NCI-H1417 (cell line): ENCODE measurements at regions not wholly inside any gene's neighbourhood (a gene's known extent, or its start where the extent isn't known, plus 50 kb on each side); places are given as distances from the start of the nearest gene placed in this dataset.

Experiments
- DNase-seq, 3 experiments: peaks; one replicate each; lab custom pipeline; 2025; lab: John Stamatoyannopoulos, UW

GRCh38 chr3:181764544-181764943, 52.8 kb downstream of the SOX2 start:
- DNase-seq: no peak

GRCh38 chr3:181770296-181770695, 58.6 kb downstream of the SOX2 start:
- DNase-seq: no peak

- DNase-seq: no peak
Observed at GRCh38 chr3:181771120-181771519, 59.4 kb downstream of the SOX2 start.

DNA sequence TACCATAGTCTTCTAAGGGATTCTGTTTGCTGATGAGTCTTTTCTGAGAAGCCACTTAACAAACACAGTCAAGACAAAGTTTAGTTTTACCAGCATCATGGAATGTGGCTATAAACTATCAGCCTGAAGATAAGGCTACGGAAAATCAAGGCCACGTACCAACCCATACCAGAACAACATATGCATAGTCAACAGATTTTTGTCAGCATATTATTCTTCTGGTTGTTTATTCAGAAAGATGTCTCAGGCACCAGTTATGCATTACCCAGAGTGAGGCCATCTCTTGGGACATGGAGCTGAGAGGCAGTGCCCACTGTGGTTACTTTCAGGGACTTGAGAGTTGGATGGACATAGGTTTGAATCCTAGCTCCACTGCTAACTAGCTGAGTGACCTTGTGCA, 60.4 kb downstream of the SOX2 start:
- no peak for DNase-seq

GRCh38 chr3:181773921-181774320, 62.2 kb downstream of the SOX2 start:
- DNase-seq: no peak

GRCh38 chr3:181782306-181782954, 70.7 kb downstream of the SOX2 start:
- no peak for DNase-seq

DNA sequence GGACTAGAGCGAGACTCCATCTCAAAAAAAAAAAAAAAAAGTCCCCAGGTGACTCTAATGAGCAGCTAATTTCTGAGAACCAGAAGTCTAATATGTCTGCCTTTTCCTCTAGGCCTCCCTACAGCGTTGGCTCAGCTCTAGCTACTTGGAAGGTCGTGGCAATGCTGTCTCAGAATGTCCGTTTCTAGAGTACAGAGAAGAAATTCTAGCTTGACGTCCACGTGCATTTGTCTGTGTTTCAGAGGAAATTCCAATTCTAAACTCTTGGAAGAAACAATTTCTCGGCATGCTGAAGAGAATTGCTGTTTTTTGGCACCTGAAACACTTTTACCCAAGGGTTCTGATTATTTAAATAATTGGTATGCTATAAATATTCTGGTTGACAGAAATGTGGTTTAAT, 78.8 kb downstream of the SOX2 start:
- DNase-seq: no peak

- no peak for DNase-seq
Observed at GRCh38 chr3:181791056-181791955, 79.6 kb downstream of the SOX2 start.

- DNase-seq: no peak
Observed at GRCh38 chr3:181793006-181793405, 81.3 kb downstream of the SOX2 start.

DNA sequence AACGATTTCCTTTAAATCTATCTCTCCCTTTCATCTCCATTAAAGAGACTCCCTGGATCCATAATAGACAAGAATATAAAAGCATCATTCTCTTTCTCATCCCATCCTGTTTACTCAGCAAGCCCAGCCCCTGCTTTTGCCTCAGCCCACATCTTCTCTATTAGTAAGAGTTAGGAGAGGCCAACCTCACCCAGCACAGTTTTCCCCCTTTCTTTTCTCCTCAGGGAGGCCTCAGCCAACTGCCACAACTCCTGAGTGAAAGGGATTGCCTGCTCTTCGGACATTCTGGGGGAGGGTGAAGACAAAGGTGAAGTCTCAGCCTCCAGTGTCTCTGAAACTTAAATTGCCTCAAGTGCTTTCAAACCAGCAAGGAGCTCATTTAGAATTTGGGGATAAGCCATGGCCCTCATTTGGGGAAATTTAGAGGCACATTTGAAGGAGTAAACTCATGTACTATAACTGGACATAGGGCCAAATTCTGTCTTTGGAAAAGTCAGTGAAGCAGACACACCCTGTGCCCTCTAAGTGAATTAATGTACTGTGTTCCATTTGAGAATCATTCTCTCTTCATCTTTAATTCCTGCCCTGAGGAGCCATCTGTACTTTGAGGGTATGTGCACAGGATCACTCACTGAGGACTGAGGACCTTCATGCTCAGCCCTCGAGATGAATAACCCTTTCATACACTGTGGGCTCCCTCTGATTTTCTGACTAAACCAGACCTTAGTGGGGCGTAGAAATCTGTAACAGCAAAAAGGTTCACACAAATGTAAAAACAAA, 82.5 kb downstream of the SOX2 start:
- DNase-seq: no peak

GRCh38 chr3:181796641-181797040, 84.9 kb downstream of the SOX2 start:
- no peak for DNase-seq

GRCh38 chr3:181797431-181797830, 85.7 kb downstream of the SOX2 start:
- DNase-seq: no peak

DNA sequence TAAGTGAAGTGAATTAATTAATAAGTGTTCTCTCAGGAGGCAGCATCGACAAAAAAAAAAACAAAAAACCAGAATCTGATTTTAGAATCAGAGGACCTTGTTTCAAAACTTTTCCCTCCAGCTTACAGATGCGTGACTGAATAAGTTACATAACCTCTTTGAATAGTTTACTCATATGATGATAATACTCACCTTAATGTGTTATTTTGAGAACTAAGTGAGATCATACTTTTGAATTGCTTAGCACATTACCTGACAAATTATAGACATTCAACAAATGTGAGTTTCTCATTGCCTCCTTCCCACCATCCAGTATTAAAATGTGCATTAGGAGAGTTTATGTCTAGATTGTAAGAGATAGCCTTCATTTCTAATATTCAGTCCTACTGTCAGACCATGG, 94.0 kb downstream of the SOX2 start:
- no peak for DNase-seq

- DNase-seq: peak in 1 of 3 experiments; percentile 50
Observed at GRCh38 chr3:181808053-181808452, 96.3 kb downstream of the SOX2 start.

DNA sequence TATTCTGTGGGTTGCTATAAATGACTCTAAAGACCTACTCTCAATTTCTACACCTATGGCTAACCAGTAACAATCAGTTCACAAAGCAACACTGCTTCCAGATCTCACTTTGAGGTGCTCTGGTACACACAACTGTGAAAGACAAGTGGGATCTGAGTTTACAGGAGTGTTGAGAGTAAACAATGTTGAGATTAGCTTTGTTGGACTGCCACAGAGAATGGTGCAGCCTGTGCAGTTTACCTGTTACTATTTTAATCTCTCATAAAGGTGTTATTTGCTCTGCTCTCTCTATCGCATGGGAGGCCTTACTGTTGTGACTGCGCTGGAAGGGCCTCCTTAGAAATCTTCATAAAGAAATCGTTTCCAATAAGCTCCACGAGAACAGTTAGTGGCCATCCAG, 112.0 kb downstream of the SOX2 start:
- DNase-seq: peak in 2 of 3 experiments; percentile 23 to 46

DNA sequence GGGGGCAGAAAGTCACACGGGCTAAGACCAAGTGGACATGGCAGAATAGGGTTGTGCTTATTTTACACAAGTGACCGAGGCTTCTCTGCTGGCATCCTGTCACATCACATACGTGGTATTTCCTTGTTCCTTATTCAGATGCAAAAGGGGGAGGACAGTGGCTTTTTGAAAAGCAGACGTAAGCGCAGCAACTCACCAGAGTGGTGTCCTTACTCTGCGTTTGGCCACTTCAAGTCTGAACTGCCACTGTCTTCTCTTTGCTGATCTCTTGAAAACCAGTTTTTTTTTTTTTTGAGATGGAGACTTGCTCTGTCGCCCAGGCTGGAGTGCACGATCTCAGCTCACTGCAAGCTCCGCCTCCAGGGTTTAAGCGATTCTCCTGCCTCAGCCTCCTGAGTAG, 113.2 kb downstream of the SOX2 start:
- no peak for DNase-seq

GRCh38 chr3:181839039-181839915, 127.6 kb downstream of the SOX2 start:
- peak; percentile 89 to 96 (median 91) for DNase-seq

DNA sequence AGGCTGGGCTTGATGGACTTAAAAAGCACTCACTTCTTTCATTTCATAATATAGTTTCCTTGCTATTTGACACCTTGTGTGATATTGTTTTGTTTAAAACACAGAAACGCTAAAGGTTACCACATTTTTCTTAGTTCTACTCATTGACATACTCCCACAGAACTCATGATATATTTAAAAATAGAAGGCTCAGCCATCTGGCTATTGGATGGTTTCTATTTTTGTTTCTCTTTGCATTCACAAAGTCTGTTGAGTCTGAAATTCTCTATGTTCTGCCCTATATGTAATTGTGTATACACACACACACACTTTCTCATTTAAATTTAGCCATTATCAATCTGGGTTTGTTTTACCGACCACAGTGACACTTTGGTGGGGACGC, 128.2 kb downstream of the SOX2 start:
- no peak for DNase-seq

- DNase-seq: peak in 1 of 3 experiments; percentile 47
Observed at GRCh38 chr3:181844211-181844610, 132.5 kb downstream of the SOX2 start.

DNA sequence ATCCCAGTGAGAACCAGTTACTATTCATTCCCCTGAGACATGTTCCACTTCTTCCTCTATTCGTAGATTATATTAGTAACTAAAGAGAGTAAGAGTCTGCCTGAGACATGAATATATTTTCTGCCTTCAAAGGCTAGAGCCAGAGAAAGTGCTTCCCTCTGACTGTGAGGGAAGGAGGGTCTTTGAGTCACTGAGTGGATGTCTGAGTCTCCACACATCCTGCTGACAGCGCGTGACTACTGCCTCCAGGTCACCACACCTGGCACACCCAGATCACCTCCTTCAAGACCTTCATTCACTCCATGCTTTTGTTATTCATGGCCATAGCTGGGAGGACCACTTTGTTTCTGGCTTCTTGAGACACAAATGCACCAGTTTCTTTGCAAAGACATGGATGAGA, 135.6 kb downstream of the SOX2 start:
- no peak for DNase-seq

DNA sequence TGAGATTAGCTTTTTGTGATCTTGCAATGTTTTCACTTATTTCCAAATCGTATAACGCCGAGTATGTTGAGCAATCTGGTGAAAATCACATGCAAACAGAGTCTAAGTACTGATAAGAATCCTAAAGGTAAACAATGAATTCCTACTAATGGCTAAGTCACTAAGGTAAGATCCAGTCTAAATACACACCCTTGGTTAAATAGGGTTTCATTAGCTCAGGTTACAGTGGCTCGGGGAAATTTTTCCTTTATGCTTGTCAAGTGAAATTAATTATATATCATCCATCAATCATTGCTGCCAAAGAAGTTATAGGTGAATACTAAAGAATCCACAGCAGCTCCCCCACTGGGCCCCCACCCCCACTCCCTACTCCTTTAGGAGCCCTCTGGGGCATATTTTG, 139.3 kb downstream of the SOX2 start:
- peak; percentile 35 to 76 (median 39) for DNase-seq

DNA sequence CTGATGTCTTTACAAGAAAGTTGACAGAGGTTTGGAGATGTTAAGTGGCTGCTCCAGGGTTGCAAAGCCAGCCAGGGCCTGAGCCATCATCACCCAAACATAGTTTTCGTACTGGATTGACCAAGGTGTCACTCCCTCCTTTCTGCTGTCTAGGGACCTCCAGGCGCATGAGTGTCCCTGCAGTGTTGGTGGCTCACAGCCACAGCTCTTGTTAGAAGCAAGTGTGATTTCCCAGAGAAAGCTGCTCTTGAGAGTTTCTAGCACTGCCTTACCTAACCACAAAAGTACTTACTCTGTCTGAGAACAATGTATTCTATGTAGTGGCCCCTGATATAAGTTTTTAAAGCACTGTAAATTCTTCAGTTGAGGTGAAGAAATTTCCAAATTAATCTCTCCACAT, 144.1 kb downstream of the SOX2 start:
- DNase-seq: peak in 1 of 3 experiments; percentile 39
